Subcutaneous abdominal adipose tissue (tissue), 5 donors: ENCODE measurements at regions not wholly inside any gene's neighbourhood (a gene's known extent, or its start where the extent isn't known, plus 50 kb on each side); places are given as distances from the start of the nearest gene placed in this dataset.

ENCODE experiments used
- H3K27ac ChIP-seq: one replicate; pipeline ENCODE4 v1.7.0; 2013; ENCODE audit warnings: low read depth, mild to moderate bottlenecking, inconsistent platforms, low read length, moderate library complexity
- H3K27me3 ChIP-seq, 5 donors: one replicate each; pipeline ENCODE4 v1.7.0; 2013; ENCODE audit warnings: low read length in 5 of 5, inconsistent platforms in 1 of 5; ENCODE audit not compliant: control insufficient read depth in 5 of 5, insufficient read depth in 4 of 5
- H3K36me3 ChIP-seq, 5 donors: one replicate each; pipeline ENCODE4 v1.7.0; 2013; ENCODE audit warnings: low read length in 5 of 5; ENCODE audit not compliant: control insufficient read depth in 5 of 5, insufficient read depth in 5 of 5
- H3K4me1 ChIP-seq, 5 donors: one replicate each; pipeline ENCODE4 v1.7.0; 2013; ENCODE audit warnings: low read length in 5 of 5, mild to moderate bottlenecking in 3 of 5, moderate library complexity in 1 of 5; ENCODE audit not compliant: control insufficient read depth in 5 of 5, insufficient read depth in 5 of 5
- H3K4me3 ChIP-seq, 5 donors: one replicate each; pipeline ENCODE4 v1.7.0; 2013; ENCODE audit warnings: low read length in 5 of 5, low read depth in 1 of 5
- H3K9ac ChIP-seq, 5 donors: one replicate each; pipeline ENCODE4 v1.7.0; 2013; ENCODE audit warnings: low read length in 5 of 5, mild to moderate bottlenecking in 4 of 5, moderate library complexity in 3 of 5
- H3K9me3 ChIP-seq, 5 donors: one replicate each; pipeline ENCODE4 v1.7.0; 2013; ENCODE audit warnings: low read length in 5 of 5; ENCODE audit not compliant: control insufficient read depth in 5 of 5
- donor health status: healthy.
- donor health status: healthy.
- donor health status: healthy.
- donor health status: healthy.
- donor health status: healthy.

- Histone ChIP-seq H3K4me3 (no peak overlapping the region), H3K9me3 (no peaks in the 10 kb centered on the region), H3K27ac (no peak overlapping the region), H3K27me3 (no peaks in the 10 kb centered on the region), H3K36me3 (no peaks in the 10 kb centered on the region), H3K4me1 (no peaks in the 10 kb centered on the region), H3K9ac (no peak overlapping the region)
Measured at GRCh38 chr5:45035991-45036390, 227.2 kb downstream of the MRPS30 start.

- H3K27ac ChIP-seq = no peak overlapping the region
- no peaks in the 10 kb centered on the region for H3K9me3 ChIP-seq
- no peaks in the 10 kb centered on the region for H3K27me3 ChIP-seq
- H3K4me1 ChIP-seq = no peaks in the 10 kb centered on the region
- no peaks in the 10 kb centered on the region for H3K36me3 ChIP-seq
- no peak overlapping the region for H3K4me3 ChIP-seq
- H3K9ac ChIP-seq = no peak overlapping the region
Measured at GRCh38 chr5:45037927-45038326, 229.2 kb downstream of the MRPS30 start.

- Histone ChIP-seq H3K27me3 (no peaks in the 10 kb centered on the region), H3K27ac (no peak overlapping the region), H3K4me1 (no peaks in the 10 kb centered on the region), H3K36me3 (no peaks in the 10 kb centered on the region), H3K4me3 (no peak overlapping the region), H3K9me3 (no peaks in the 10 kb centered on the region), H3K9ac (no peak overlapping the region)
Measured at GRCh38 chr5:45038366-45038987, 229.7 kb downstream of the MRPS30 start.

- Histone ChIP-seq H3K27ac (no peak overlapping the region), H3K4me1 (no peaks in the 10 kb centered on the region), H3K9ac (no peak overlapping the region), H3K36me3 (no peaks in the 10 kb centered on the region), H3K9me3 (no peaks in the 10 kb centered on the region), H3K27me3 (no peaks in the 10 kb centered on the region), H3K4me3 (no peak overlapping the region)
Measured at GRCh38 chr5:45042283-45042682, 233.5 kb downstream of the MRPS30 start.

GRCh38 chr5:45057564-45057963 lies 248.8 kb downstream of the MRPS30 start:
- H3K9ac ChIP-seq = no peak overlapping the region
- no peaks in the 10 kb centered on the region for H3K4me1 ChIP-seq
- H3K36me3 ChIP-seq = no peaks in the 10 kb centered on the region
- no peak overlapping the region for H3K27ac ChIP-seq
- H3K27me3 ChIP-seq = no peaks in the 10 kb centered on the region
- no peak overlapping the region for H3K4me3 ChIP-seq
- H3K9me3 ChIP-seq = no peaks in the 10 kb centered on the region

GRCh38 chr5:45060724-45061123 lies 252.0 kb downstream of the MRPS30 start:
- Histone ChIP-seq H3K27me3 (no peaks in the 10 kb centered on the region), H3K4me1 (no peaks in the 10 kb centered on the region), H3K27ac (no peak overlapping the region), H3K9me3 (no peaks in the 10 kb centered on the region), H3K9ac (no peak overlapping the region), H3K4me3 (no peak overlapping the region), H3K36me3 (no peaks in the 10 kb centered on the region)

- H3K9ac ChIP-seq = no peak overlapping the region
- no peaks in the 10 kb centered on the region for H3K36me3 ChIP-seq
- no peaks in the 10 kb centered on the region for H3K27me3 ChIP-seq
- no peaks in the 10 kb centered on the region for H3K9me3 ChIP-seq
- H3K27ac ChIP-seq = no peak overlapping the region
- H3K4me3 ChIP-seq = no peak overlapping the region
- H3K4me1 ChIP-seq = no peaks in the 10 kb centered on the region
Measured at GRCh38 chr5:45062044-45062443, 253.3 kb downstream of the MRPS30 start.

- no peaks in the 10 kb centered on the region for H3K9me3 ChIP-seq
- no peak overlapping the region for H3K9ac ChIP-seq
- H3K4me3 ChIP-seq = no peak overlapping the region
- no peak overlapping the region for H3K27ac ChIP-seq
- H3K36me3 ChIP-seq = no peaks in the 10 kb centered on the region
- H3K27me3 ChIP-seq = no peaks in the 10 kb centered on the region
- H3K4me1 ChIP-seq = no peaks in the 10 kb centered on the region
Measured at GRCh38 chr5:45081082-45081481, 272.3 kb downstream of the MRPS30 start.

GRCh38 chr5:45089870-45090269 lies 281.1 kb downstream of the MRPS30 start:
- H3K4me3 ChIP-seq = no peak overlapping the region
- H3K9me3 ChIP-seq = no peaks in the 10 kb centered on the region
- no peaks in the 10 kb centered on the region for H3K27me3 ChIP-seq
- no peak overlapping the region for H3K9ac ChIP-seq
- H3K27ac ChIP-seq = no peak overlapping the region
- H3K36me3 ChIP-seq = no peaks in the 10 kb centered on the region
- no peaks in the 10 kb centered on the region for H3K4me1 ChIP-seq

- Histone ChIP-seq H3K4me3 (no peak overlapping the region), H3K9ac (no peak overlapping the region), H3K36me3 (no peaks in the 10 kb centered on the region), H3K9me3 (no peaks in the 10 kb centered on the region), H3K27ac (no peak overlapping the region), H3K4me1 (no peaks in the 10 kb centered on the region), H3K27me3 (no peaks in the 10 kb centered on the region)
Measured at GRCh38 chr5:45093377-45093776, 284.6 kb downstream of the MRPS30 start.
